NCI-H2227 (cell line): ENCODE measurements at regions not wholly inside any gene's neighbourhood (a gene's known extent, or its start where the extent isn't known, plus 50 kb on each side); places are given as distances from the start of the nearest gene placed in this dataset.
"Not testable (repeated sequence)": the region's sequence is repeated elsewhere in the genome, so short reads cannot be mapped to it uniquely, and the experiment has no call there.

Experiments
- DNase-seq: peaks from one replicate; lab custom pipeline; 2025; ENCODE audit not compliant: unreplicated experiment; lab: John Stamatoyannopoulos, UW

- DNase-seq, result not testable (repeated sequence)
Measured at GRCh38 chr9:42568942-42569556, 385.6 kb downstream of the SPATA31A6 start.

GRCh38 chr9:42577851-42578250 is 394.4 kb downstream of the SPATA31A6 start:
- not testable (repeated sequence) for DNase-seq
